K562 (cell line): ENCODE measurements at regions not wholly inside any gene's neighbourhood (a gene's known extent, or its start where the extent isn't known, plus 50 kb on each side); places are given as distances from the start of the nearest gene placed in this dataset.

Experiments used
- ATAC-seq: fragments of 200-7000 bp; cut with Tn5 transposase; 3 replicates; pipeline ENCODE4 v1.9.1; 2020; ENCODE audit warnings: moderate library complexity
- BruUV-seq: library from RNA; stranded (reverse); fragments of 400-500 nt; replicated peaks from 2 replicates; lab custom pipeline; 2021; lab: Mats Ljungman, UMichigan
- CTCF ChIA-PET: fragments of 300-600 bp; formaldehyde crosslinking; extraction: SDS; loops from one replicate; lab custom pipeline; 2021; ENCODE audit warnings: low intra/inter-chr PET ratio; lab: Yijun Ruan, JAX
- POLR2A ChIA-PET: fragments of 300-600, 350-650 bp; sonication (Branson Sonifier 250); formaldehyde crosslinking; extraction: SDS; loops from one replicate; lab custom pipeline; 2021; ENCODE audit warnings: antibody characterized with exemption, inconsistent platforms; lab: Yijun Ruan, JAX
- DNase-seq, 4 experiments: peaks; one replicate each; pipeline versions ENCODE4 v3.0.0 to v3.0.0-alpha.2; 2011 to 2018; ENCODE audit warnings: low spot score in 3 of 4, mixed read lengths in 3 of 4; ENCODE audit errors: extremely low read depth in 1 of 4
- FAIRE-seq: peaks from 2 replicates; lab custom pipeline; 2011; peaks lifted over from hg19 to GRCh38; lab: Jason Lieb, UNC
- H2AFZ ChIP-seq: 2 replicates; pipeline ENCODE4 v1.6.0; 2011; ENCODE audit warnings: low read depth, low read length, control low read depth, inconsistent platforms
- H3K27ac ChIP-seq: fragments of 200-600 bp; 3 replicates; pipeline ENCODE4 v1.8.0; 2011; ENCODE audit warnings: low read depth, mild to moderate bottlenecking, control low read depth, inconsistent platforms, low read length, moderate library complexity, mixed read lengths; ENCODE audit errors: extremely low read depth
- H3K27me3 ChIP-seq, 2 experiments: fragments of 300-600 bp in 1 of 2; 2 replicates in 1 of 2; 3 replicates in 1 of 2; pipeline versions ENCODE4 v1.6.0 to v1.8.0; 2011; ENCODE audit warnings: inconsistent platforms in 2 of 2, low read length in 2 of 2, mild to moderate bottlenecking in 1 of 2, mixed read lengths in 1 of 2, moderate library complexity in 1 of 2; ENCODE audit not compliant: control insufficient read depth in 2 of 2, insufficient read depth in 2 of 2
- H3K36me3 ChIP-seq: fragments of 300-600 bp; 3 replicates; pipeline ENCODE4 v1.8.0; 2011; ENCODE audit warnings: mild to moderate bottlenecking, low read length, inconsistent platforms; ENCODE audit not compliant: control insufficient read depth, insufficient read depth
- H3K4me1 ChIP-seq, 2 experiments: fragments of 200-600 bp in 1 of 2; replicated peaks in 1 of 2; 2 replicates in 1 of 2; 3 replicates in 1 of 2; pipeline versions ENCODE4 v1.5.1 to v1.8.0; 2011; ENCODE audit warnings: inconsistent platforms in 2 of 2, low read length in 2 of 2, mild to moderate bottlenecking in 1 of 2, mixed read lengths in 1 of 2, moderate library complexity in 1 of 2; ENCODE audit not compliant: control insufficient read depth in 2 of 2, insufficient read depth in 2 of 2
- H3K4me2 ChIP-seq: 2 replicates; pipeline ENCODE4 v1.6.1; 2011; ENCODE audit warnings: low read length, control low read depth, inconsistent platforms, mixed read lengths; ENCODE audit not compliant: insufficient read depth
- H3K4me3 ChIP-seq: fragments of 200-600 bp; sonication (generic), shearing (Covaris generic); 2 replicates; pipeline ENCODE4 v1.5.1; 2016; ENCODE audit warnings: control low read depth, inconsistent platforms
- H3K79me2 ChIP-seq: fragments of 200-600 bp; 3 replicates; pipeline ENCODE4 v1.8.0; 2011; ENCODE audit warnings: low read length, inconsistent platforms; ENCODE audit not compliant: control insufficient read depth, insufficient read depth
- H3K9ac ChIP-seq, 2 experiments: 2 replicates each; pipeline versions ENCODE4 v1.6.0 to v1.6.1; 2011; ENCODE audit warnings: low read depth in 2 of 2, low read length in 2 of 2, control low read depth in 1 of 2, inconsistent platforms in 1 of 2, mild to moderate bottlenecking in 1 of 2, mixed read lengths in 1 of 2; ENCODE audit not compliant: insufficient read depth in 1 of 2
- H3K9me1 ChIP-seq: one replicate; pipeline ENCODE4 v1.6.0; 2011; ENCODE audit warnings: inconsistent platforms, mild to moderate bottlenecking, low read length, moderate library complexity; ENCODE audit not compliant: control insufficient read depth, insufficient read depth
- H3K9me3 ChIP-seq: replicated peaks from 2 replicates; pipeline ENCODE4 v1.5.1; 2011; ENCODE audit warnings: low read depth, low read length, inconsistent platforms; ENCODE audit not compliant: control insufficient read depth, insufficient read depth
- H4K20me1 ChIP-seq: replicated peaks from 2 replicates; pipeline ENCODE4 v1.6.1; 2011; ENCODE audit warnings: low read length, inconsistent platforms, mixed read lengths; ENCODE audit not compliant: control insufficient read depth, insufficient read depth
- BRF1 ChIP-seq: IDR thresholded peaks from 3 replicates; pipeline ENCODE4 v1.6.1; 2011; ENCODE audit warnings: borderline replicate concordance, mild to moderate bottlenecking; ENCODE audit not compliant: insufficient read length; ENCODE audit errors: extremely low read depth
- CTBP1 ChIP-seq: fragments of 450-650 bp; IDR thresholded peaks from 2 replicates; pipeline ENCODE4 v1.6.1; 2016; ENCODE audit warnings: borderline replicate concordance
- MAFG ChIP-seq: fragments of 450-650 bp; conservative IDR thresholded peaks from 2 replicates; pipeline ENCODE4 v1.6.1; 2016; ENCODE audit warnings: missing genetic modification characterization, missing compliant biosample characterization
- NFXL1 ChIP-seq: fragments of 450-650 bp; formaldehyde crosslinking; IDR thresholded peaks from 2 replicates; pipeline ENCODE4 v1.4.0; 2021; ENCODE audit warnings: mild to moderate bottlenecking
- REST ChIP-seq, 2 experiments: fragments of 450-650 bp; formaldehyde crosslinking in 1 of 2; IDR thresholded peaks; 2 replicates each; pipeline versions ENCODE4 v1.4.0 to v1.6.1; 2014 to 2020; ENCODE audit warnings: mild to moderate bottlenecking in 2 of 2, borderline replicate concordance in 1 of 2, low read depth in 1 of 2
- SMAD3 ChIP-seq: fragments of 450-650 bp; formaldehyde crosslinking; conservative IDR thresholded peaks from 2 replicates; pipeline ENCODE4 v1.4.0; 2020; ENCODE audit warnings: mild to moderate bottlenecking
- XRCC5 ChIP-seq: fragments of 200-400 bp; formaldehyde crosslinking; IDR thresholded peaks from 2 replicates; pipeline ENCODE4 v1.6.1; 2017; ENCODE audit warnings: low read depth, mild to moderate bottlenecking, low read length
- ZNF324 ChIP-seq: fragments of 250-450 bp; sonication (Bioruptor Pico); IDR thresholded peaks from 2 replicates; pipeline ENCODE4 v1.4.0; 2020; ENCODE audit warnings: mild to moderate bottlenecking
- ZNF347 ChIP-seq: fragments of 450-650 bp; formaldehyde crosslinking; IDR thresholded peaks from 2 replicates; pipeline ENCODE4 v1.4.0; 2020; ENCODE audit warnings: low read depth, mild to moderate bottlenecking, moderate library complexity
- ZNF445 ChIP-seq: fragments of 250-450 bp; sonication (Bioruptor Pico); IDR thresholded peaks from 2 replicates; pipeline ENCODE4 v1.4.0; 2020; ENCODE audit warnings: low read depth, mild to moderate bottlenecking, moderate library complexity
- ZNF586 ChIP-seq: fragments of 450-650 bp; formaldehyde crosslinking; conservative IDR thresholded peaks from 2 replicates; pipeline ENCODE4 v1.4.0; 2020; ENCODE audit warnings: mild to moderate bottlenecking, moderate library complexity
- WGBS: fragments of 100-300 bp; shearing (Covaris generic); methylation state at CpG from one replicate; pipeline ENCODE4 v1.1.6; 2016; ENCODE audit warnings: low coverage, mixed read lengths; ENCODE audit not compliant: insufficient coverage; ENCODE audit errors: missing lambda C conversion rate; 5-methylcytosine and 5-hydroxymethylcytosine counted together
- in situ Hi-C: fragments of 300-500 bp; cut with MboI; formaldehyde crosslinking; loops from 4 replicates; pipeline ENCODE4 v1.15.0; 2018; ENCODE audit warnings: inconsistent platforms, mixed read lengths
- intact Hi-C: fragments of 100-400 bp; cut with micrococcal nuclease; formaldehyde crosslinking; loops from 2 replicates; pipeline ENCODE4 v1.14.2; 2022

GRCh38 chr4:8682725-8683124, 90.2 kb downstream of the CPZ start:
- H3K9me1 ChIP-seq, result no peaks in the 10 kb centered on the region
- no peaks in the 10 kb centered on the region for H3K36me3 ChIP-seq
- peaks cover 0 to 13% of the 10 kb centered on the region in 2 experiments; a peak in 1 of 5 replicates for H3K27me3 ChIP-seq
- WGBS, result 0% methylated on average over 9 of the region's 10 CpGs
- H3K4me3 ChIP-seq, result no peak overlapping the region
- FAIRE-seq (no peak), DNase-seq (no peak), ATAC-seq (no peak)
- H3K4me1 ChIP-seq, result no peaks in the 10 kb centered on the region
- no peaks in the 10 kb centered on the region for H3K79me2 ChIP-seq
- no TSS peak for BruUV-seq
- intact Hi-C loops, result no loop called here
- TF ChIP-seq REST (IDR thresholded peaks at IDR 0.05; ENCODE audit: borderline replicate concordance) (no peak), REST (CRISPR knock-in tag; IDR thresholded peaks at IDR 0.05; ENCODE audit: low read depth) (no peak), XRCC5 (no peak), BRF1 (no peak), ZNF586 (CRISPR knock-in tag) (no peak), MAFG (no peak), ZNF445 (CRISPR knock-in tag) (no peak), CTBP1 (no peak), NFXL1 (no peak), ZNF324 (CRISPR knock-in tag) (no peak), SMAD3 (no peak), ZNF347 (CRISPR knock-in tag) (no peak)
- CTCF ChIA-PET, result no interaction called here
- no peak overlapping the region for H3K27ac ChIP-seq
- no peaks in the 10 kb centered on the region; the same call in 1 of the 2 replicates for H4K20me1 ChIP-seq
- H3K9me3 ChIP-seq, result no peaks in the 10 kb centered on the region
- H2AFZ ChIP-seq, result no peak overlapping the region
- no peak overlapping the region for H3K9ac ChIP-seq
- POLR2A ChIA-PET, result no interaction called here
- in situ Hi-C loops, result loop anchor here (10.0 kb wide), 1 partner anchor 242 kb away; no protein-coding TSS in a partner anchor
- no peak overlapping the region for H3K4me2 ChIP-seq
